Psoas muscle (tissue), 7 donors: ENCODE measurements at regions not wholly inside any gene's neighbourhood (a gene's known extent, or its start where the extent isn't known, plus 50 kb on each side); places are given as distances from the start of the nearest gene placed in this dataset.
"Not testable (repeated sequence)": the region's sequence is repeated elsewhere in the genome, so short reads cannot be mapped to it uniquely, and the experiment has no call there.

Experiments
- ATAC-seq, 4 donors: fragments of 200-7000 bp; cut with Tn5 transposase; one replicate each; pipeline ENCODE4 v1.9.1; 2020; ENCODE audit warnings: moderate library complexity in 3 of 4, mild to moderate bottlenecking in 2 of 4
- DNase-seq, 2 donors: peaks; one replicate each; pipeline ENCODE4 v3.0.0-alpha.2; 2020
- H3K27ac ChIP-seq: fragments of 200-600 bp; one replicate; pipeline ENCODE4 v1.8.0; 2022
- H3K27me3 ChIP-seq, 3 donors: fragments of 200-600 bp in 1 of 3; one replicate each; pipeline versions ENCODE4 v1.6.1 to v1.8.0; 2013 to 2022; ENCODE audit warnings: low read length in 2 of 3, mild to moderate bottlenecking in 2 of 3, moderate library complexity in 1 of 3; ENCODE audit not compliant: insufficient read depth in 3 of 3
- H3K36me3 ChIP-seq, 2 donors: fragments of 200-600 bp in 1 of 2; one replicate each; pipeline versions ENCODE4 v1.6.1 to v1.8.0; 2013 to 2022; ENCODE audit warnings: low read depth in 1 of 2, mild to moderate bottlenecking in 1 of 2, moderate library complexity in 1 of 2; ENCODE audit not compliant: insufficient read depth in 1 of 2
- H3K4me1 ChIP-seq: fragments of 200-600 bp; one replicate; pipeline ENCODE4 v1.8.0; 2022
- H3K4me3 ChIP-seq: fragments of 200-600 bp; one replicate; pipeline ENCODE4 v1.8.0; 2022; ENCODE audit warnings: mild to moderate bottlenecking
- H3K9me3 ChIP-seq: fragments of 200-600 bp; one replicate; pipeline ENCODE4 v1.8.0; 2022
- WGBS, 3 donors: extraction: QIAGEN DNeasy Blood & Tissue Kit; methylation state at CpG; one replicate each; pipeline versions ENCODE4 v1.1.6 to v1.1.7; 2013; 5-methylcytosine and 5-hydroxymethylcytosine counted together
- intact Hi-C, 2 donors: fragments of 100-400 bp; cut with DNase I; formaldehyde crosslinking; loops; one replicate each; pipeline versions ENCODE4 v1.11.0 to v1.14.2; 2022
- TF ChIP-seq, protein P1 (sequence below): fragments of 200-600 bp; IDR thresholded peaks from one replicate; pipeline ENCODE4 v1.8.0; 2022; ENCODE audit warnings: antibody characterized with exemption
- donor health status: healthy with polysubstance abuse.
- donor health status: DM: no; HTN: no; CAD: no; lungs with moderate emphysema.
- donor health status: Bipolar disorder and iron deficiency.
- donor health status: healthy.
- donor health status: DM: yes; HTN: yes; CAD: no.
- donor health status: DM: no; HTN: no; CAD: no.
- donor health status: DM: yes; HTN: yes; CAD: no.

DNA sequence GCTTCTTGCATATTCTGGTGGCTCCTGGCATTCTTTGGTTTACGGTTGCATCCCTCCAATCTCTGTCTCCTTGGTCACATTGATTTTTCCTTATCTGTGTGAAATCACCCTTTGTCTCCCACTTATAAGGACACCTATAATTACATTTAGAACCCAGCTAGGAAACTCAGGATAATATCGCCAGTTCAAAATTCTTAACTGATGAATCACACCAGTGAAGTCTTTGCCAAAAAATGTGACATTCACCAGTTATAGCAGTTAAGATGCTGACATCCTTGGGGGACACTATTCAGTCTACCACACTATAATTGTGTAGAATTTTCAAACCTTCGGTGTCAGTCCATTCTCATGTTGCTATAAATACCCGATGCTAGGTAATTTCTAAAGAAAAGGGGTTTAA lies 320.2 kb downstream of the TMX3 start:
- intact Hi-C loops: no loop called here
- ATAC-seq (no peak), DNase-seq (no peak)
- TF ChIP-seq, protein P1, sequence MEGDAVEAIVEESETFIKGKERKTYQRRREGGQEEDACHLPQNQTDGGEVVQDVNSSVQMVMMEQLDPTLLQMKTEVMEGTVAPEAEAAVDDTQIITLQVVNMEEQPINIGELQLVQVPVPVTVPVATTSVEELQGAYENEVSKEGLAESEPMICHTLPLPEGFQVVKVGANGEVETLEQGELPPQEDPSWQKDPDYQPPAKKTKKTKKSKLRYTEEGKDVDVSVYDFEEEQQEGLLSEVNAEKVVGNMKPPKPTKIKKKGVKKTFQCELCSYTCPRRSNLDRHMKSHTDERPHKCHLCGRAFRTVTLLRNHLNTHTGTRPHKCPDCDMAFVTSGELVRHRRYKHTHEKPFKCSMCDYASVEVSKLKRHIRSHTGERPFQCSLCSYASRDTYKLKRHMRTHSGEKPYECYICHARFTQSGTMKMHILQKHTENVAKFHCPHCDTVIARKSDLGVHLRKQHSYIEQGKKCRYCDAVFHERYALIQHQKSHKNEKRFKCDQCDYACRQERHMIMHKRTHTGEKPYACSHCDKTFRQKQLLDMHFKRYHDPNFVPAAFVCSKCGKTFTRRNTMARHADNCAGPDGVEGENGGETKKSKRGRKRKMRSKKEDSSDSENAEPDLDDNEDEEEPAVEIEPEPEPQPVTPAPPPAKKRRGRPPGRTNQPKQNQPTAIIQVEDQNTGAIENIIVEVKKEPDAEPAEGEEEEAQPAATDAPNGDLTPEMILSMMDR: no peak
- Histone ChIP-seq H3K27ac (no peak overlapping the region), H3K36me3 (no peaks in the 10 kb centered on the region), H3K27me3 (no peaks in the 10 kb centered on the region), H3K9me3 (no peaks in the 10 kb centered on the region), H3K4me3 (no peak overlapping the region), H3K4me1 (no peaks in the 10 kb centered on the region)
- WGBS, 3 donors: 61 to 81% (median 68%) methylated on average over 4 of the region's 4 CpGs

GRCh38 chr18:68391801-68392200 lies 323.1 kb downstream of the TMX3 start:
- Histone ChIP-seq H3K4me1 (no peaks in the 10 kb centered on the region), H3K27me3 (no peaks in the 10 kb centered on the region), H3K9me3 (no peaks in the 10 kb centered on the region), H3K4me3 (no peak overlapping the region), H3K36me3 (no peaks in the 10 kb centered on the region), H3K27ac (no peak overlapping the region)
- TF ChIP-seq, protein P1: no peak
- ATAC-seq: no peak
- no peak for DNase-seq
- intact Hi-C loops: no loop called here

GRCh38 chr18:68387246-68387645 lies 327.7 kb downstream of the TMX3 start:
- Histone ChIP-seq H3K4me3 (no peak overlapping the region), H3K36me3 (no peaks in the 10 kb centered on the region), H3K27ac (no peak overlapping the region), H3K4me1 (no peaks in the 10 kb centered on the region), H3K27me3 (no peaks in the 10 kb centered on the region), H3K9me3 (no peaks in the 10 kb centered on the region)
- ATAC-seq: no peak
- TF ChIP-seq, protein P1: no peak
- intact Hi-C loops: no loop called here
- no peak for DNase-seq

- H3K36me3 ChIP-seq, H3K9me3 ChIP-seq, ATAC-seq, H3K4me3 ChIP-seq, intact Hi-C loops, H3K27ac ChIP-seq, H3K4me1 ChIP-seq, H3K27me3 ChIP-seq, DNase-seq: not testable (repeated sequence)
- WGBS, 3 donors: 74 to 85% (median 84%) methylated on average over 1 of the region's 1 CpG
These were observed 330.9 kb downstream of the TMX3 start for GRCh38 chr18:68383979-68384378.

DNA sequence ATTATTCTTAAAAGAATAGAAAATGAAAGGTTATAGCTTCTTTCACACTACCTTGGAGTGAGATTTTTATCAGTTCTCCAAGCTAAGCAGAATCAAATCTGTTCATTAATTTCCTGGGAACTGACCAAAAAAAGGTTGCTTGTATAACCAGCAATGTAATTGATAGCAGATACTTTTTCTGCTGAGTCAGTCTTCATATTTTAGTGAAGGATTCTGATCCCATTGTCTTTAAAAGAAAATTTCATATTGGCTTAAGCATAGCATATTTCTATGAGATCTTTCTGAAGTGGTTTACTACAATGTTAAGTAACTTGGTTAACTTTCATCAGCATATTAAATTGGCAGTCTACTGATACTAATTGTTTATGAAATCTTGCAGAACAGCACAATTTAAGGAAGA lies 338.0 kb downstream of the TMX3 start:
- H3K4me3 ChIP-seq: no peak overlapping the region
- DNase-seq (no peak), ATAC-seq (no peak)
- H3K4me1 ChIP-seq: no peaks in the 10 kb centered on the region
- H3K27ac ChIP-seq: no peak overlapping the region
- H3K36me3 ChIP-seq: no peaks in the 10 kb centered on the region
- TF ChIP-seq, protein P1: no peak
- H3K9me3 ChIP-seq: no peaks in the 10 kb centered on the region
- no peaks in the 10 kb centered on the region for H3K27me3 ChIP-seq
- intact Hi-C loops: no loop called here
